HG03025 (cell line): ENCODE measurements at regions not wholly inside any gene's neighbourhood (a gene's known extent, or its start where the extent isn't known, plus 50 kb on each side); places are given as distances from the start of the nearest gene placed in this dataset.
"Not testable (repeated sequence)": the region's sequence is repeated elsewhere in the genome, so short reads cannot be mapped to it uniquely, and the experiment has no call there.

ENCODE experiments used
- ATAC-seq: cut with Tn5 transposase; IDR thresholded peaks from one replicate; pipeline ENCODE4 v1.9.1; 2021; ENCODE audit warnings: mild to moderate bottlenecking, moderate library complexity; ENCODE audit not compliant: unreplicated experiment, low FRiP score

DNA sequence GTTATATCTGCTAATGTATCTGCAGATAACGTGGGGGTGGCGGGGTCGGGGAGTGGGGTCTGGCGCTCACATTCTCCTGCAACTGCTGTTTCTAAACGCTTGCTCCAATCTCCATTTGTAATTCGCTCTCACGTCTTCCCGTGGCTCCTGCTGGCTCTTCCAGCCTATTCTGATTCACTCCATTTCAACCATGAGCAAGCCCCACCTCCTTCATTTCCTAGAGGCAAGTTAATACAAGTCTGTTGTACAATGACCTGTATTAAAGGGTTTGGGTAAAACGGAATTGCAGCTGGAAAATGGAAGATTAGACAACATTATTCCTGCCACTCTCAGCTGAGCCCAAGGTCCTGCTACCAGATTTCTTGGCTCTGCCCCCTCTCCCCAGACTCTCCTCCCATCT, 132.3 kb downstream of the CSNK2A3 start:
- ATAC-seq = no peak

DNA sequence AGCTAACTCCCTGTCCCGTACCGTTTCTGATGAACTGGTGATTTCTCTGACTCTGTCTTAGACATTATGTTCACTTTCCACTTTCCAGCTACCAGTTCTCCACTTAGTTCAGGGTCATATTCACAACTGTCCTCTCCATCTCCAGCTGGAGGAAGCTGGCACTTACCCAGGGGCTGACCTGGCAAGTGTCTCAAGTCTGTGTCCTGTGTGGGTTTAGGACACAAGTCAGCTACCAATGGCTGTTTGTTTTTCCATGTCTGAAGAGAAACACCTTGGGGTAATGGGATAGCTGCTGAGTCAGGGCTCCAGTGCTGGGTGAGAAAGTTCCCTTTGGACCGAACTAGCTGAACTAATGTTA, 134.4 kb downstream of the CSNK2A3 start:
- no peak for ATAC-seq

DNA sequence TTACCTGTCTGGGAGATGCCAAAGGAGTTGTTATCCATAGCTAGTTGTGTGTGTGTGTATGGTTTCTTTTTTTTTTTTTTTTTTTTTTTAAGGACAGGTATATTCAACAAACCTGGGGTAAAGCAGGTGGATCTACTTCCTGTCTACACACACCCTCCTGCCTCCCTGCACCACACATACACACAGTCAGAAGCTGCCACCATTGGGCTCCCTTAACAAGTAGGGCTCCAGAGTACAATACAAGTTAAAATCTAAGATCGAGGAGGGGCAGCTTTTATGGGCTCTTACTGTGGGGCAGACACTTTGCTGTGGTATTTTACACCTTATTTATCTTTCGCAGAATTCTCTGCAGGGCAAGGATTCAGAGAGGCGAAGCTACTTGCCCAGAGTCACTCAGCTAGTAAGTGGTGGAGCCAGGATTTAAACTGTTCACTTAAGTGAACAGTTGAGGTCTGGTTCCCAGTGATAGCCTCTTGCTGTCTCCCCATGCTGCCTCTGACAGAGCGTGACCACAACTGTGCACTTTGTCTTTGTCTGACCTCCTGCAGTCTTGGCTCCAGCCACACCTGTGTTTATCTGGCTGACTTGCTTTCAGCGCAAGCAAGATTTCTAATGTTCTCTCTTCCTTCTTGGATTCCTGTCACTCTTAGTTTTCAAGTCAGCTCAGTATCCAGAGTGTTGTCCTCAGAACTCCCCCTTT, 135.0 kb downstream of the CSNK2A3 start:
- ATAC-seq = no peak

DNA sequence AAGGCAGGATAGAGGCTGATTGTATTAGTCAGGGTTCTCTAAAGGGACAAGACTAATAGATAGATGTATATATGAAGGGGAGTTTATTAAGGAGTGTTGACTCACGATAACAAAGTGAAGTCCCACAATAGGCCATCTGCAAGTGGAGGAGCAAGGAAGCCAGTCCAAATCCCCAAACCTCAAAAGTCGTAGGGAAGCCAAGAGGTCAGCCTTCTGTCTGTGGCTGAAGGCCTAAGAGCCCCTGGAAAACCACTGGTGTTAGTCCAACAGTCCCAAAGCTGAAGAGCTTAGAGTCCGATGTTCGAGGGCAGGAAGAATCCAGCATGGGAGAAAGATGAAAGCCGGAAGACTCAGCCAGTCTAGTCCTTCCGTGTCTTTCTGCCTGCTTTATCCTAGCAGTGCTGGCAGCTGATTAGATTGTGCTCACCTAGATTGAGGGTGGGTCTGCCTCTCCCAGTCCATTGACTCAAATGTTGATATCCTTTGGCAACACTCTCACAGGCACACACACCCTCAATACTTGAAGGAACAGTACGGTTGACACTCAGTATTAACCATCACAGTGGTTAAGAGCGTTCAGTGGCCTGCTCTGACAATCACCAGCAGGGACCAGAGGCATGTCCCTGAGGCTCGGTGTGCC, 135.6 kb downstream of the CSNK2A3 start:
- no peak for ATAC-seq

DNA sequence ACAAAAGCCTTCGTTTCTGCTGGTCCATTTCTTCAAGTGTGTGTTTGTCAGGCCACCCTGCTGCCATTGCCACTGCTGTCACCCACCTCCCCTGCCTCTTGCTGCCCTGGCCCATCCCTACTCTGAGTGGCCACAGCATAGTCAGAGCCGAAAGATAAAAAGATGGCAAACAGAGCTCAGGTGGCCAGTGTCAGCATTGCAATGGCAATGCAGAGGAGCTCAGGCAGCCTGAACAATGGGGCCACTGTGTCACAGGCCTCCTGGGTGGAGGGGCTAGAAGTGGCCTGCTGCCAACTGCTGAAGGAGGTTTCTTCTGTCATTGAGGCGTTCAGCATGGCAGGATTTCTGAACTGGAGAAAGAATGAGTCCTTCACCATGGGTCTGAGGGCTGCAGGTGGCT, 137.1 kb downstream of the CSNK2A3 start:
- no peak for ATAC-seq

DNA sequence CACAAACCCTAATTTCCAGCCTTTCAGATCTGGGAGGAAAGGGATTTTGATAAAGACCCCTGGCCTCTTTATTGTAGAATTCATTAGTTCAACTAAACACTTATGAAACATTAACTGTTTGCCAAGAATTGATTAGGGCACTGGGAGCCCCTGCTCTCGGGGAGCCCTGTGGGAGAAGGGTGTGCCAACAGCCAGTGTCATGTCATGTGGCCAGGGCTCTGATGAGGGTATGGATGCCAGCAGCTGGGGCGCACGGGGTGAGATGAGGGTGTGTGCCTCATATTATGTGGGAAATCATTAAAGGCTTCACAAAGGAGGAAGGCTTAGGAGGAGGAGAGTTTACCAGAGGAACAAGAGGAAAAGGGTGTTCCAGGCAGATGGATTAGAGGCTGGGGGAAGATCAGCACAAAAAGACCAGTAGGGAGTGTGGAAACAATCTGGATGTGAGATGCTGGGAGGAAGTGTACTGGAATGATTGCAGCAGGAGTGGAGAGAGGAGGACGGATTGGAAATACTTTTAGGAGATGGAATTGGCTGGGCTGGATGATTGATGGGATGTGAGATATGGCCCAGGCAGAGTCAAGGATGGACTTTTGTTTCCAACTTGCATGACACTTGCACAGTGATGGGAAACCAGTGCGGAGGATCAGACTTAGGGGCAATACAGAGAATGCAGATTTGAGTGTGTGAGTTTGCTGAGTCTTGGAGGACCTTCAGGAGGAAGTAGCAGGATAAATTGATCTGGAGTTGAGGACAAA, 137.8 kb downstream of the CSNK2A3 start:
- no peak for ATAC-seq

DNA sequence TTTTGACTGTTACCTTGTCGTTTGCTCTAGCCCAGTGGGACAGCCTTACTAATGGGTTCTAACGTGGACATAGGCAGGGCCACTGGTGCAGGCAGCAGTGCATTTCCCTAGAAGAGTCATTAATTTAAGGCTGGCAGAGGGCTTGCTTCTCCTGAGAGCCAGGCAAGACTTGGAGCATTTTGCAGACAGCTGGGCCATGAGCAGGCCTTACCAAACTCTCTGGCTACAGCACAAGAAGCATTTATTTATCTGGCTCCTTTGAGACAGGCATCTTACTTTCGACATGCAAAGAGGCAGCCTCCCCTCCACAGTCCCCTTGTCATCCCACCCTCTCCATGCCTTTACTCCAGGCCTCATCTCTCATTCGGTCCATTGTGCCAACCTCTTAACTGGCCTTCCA, 139.9 kb downstream of the CSNK2A3 start:
- no peak for ATAC-seq

DNA sequence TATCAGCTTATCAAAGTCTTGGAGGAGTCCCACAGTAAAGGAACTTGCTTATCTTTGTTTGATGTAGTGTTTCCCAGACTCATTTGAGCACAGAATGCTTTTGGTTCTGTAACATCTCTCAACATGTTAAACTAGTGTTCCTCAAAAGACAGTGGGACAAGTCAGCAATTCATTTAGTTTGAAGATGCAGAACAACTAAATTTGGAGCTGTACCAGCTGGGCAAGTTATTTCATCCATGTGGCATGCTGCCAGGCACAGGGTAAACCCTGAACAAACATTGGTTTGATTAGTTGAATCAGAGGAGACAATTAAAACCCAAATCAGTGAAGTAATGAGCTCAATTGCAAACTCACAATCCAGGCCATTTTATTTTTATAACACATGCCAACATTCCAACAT, 141.2 kb downstream of the CSNK2A3 start:
- no peak for ATAC-seq

DNA sequence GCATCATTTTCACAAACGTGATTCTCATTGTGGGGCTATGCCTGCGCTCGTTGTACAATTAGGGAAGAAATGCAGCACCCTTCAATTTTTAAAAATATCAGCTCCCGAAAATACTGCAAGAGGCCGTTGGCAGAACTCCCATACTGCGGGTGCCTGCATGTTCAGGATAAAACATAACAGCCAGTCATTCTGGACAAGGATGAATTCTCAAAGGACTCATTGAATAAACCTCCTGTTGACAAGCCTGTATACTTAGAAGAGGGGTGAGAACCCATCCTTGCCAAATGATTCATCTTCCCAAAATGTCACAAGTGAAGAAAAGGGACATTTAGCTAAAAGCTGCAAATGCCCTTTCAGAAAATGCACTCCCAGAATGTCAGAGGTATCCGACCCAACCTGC, 141.9 kb downstream of the CSNK2A3 start:
- no peak for ATAC-seq

DNA sequence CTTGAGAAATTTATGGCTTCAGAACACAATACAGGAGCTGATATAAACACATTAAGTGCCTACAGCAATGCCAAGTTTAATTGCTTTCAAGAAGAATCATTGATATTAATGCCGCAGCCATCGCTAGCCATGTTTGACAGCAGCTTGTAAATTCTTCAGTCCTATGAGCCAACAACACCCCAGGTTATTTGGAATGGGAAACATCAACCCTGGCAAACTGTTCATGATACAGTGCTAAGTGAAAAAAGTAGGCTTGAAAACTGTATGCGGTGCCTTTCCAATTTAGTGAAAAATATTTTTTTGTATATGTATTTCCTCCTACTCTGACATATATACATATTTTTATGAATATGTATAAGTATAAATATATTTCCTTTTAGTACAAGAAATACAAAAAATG, 142.6 kb downstream of the CSNK2A3 start:
- no peak for ATAC-seq

DNA sequence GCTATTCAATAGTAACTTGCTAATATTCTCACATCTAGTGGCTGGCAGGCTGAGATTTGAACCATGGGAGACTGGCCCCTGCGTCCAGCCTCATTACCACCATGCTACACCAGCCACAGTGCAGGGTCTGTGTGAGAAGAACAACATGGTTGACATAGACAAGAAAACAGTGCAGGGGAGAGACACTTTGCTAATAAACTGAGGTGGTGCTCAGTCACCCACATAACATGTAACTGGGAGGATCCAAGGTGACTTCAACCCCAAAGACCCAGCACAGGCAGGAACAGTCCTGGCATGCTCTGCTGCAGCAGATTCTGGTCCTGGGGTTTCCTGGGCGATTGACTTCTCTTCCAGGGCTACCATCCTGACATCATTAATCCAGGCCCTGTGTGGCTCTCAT, 143.1 kb downstream of the CSNK2A3 start:
- ATAC-seq = no peak

DNA sequence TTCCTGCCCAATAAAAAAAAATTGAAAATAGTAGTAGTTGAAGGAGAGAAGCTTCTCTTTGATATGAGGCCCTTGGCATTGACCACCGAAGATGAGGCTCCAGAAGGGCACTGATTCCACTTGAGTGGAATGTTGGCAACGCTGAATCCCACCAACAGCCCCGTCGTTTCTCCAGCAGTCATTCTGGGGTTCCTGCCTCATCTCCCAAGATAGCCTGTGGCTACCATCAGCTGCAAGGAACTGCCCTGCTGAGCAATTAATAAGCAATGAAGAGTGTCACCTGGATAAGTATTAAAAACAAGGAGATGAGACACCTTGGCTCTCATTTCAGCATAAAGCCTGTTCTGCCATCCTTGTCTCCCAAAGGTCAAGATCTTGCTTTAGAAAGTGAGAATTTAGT, 144.1 kb downstream of the CSNK2A3 start:
- no peak for ATAC-seq

DNA sequence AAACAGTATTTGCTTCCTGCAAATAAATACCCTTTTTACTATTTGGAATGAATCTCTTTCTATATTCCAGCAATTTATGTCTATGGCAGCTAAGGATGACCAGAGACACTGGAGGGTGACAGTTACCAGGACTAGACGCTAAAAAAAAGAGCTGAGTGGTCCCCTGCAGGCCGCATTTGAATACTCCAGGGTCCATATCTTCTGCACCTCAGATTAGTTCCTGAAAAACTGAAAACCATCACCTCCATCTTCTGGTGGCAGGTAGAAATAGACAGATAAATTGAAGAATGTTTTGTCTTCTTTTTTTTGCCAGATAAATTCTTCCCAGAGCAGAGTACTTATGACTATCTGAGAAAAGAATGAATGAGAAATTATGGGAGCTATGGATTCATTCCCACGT, 145.6 kb downstream of the CSNK2A3 start:
- no peak for ATAC-seq

DNA sequence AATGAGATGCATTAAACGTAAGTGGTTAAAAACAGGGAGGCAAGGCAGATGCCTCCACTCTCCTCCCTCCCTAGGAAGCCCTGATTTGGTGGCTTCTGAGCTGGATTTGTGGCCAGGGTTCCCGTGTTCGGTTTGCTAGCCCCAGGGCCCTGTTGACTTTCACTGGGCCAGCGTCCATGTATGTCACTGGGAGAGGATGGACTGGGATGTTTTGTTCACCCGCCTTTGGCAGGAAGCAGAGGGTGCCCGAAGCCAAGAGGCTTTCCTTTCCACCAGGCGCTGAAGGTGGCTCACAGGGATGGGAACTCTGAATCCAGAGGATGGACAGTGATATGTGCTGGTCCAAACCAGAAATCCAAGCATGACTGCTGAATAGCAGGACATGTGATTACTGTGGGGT, 146.6 kb downstream of the CSNK2A3 start:
- ATAC-seq = no peak

DNA sequence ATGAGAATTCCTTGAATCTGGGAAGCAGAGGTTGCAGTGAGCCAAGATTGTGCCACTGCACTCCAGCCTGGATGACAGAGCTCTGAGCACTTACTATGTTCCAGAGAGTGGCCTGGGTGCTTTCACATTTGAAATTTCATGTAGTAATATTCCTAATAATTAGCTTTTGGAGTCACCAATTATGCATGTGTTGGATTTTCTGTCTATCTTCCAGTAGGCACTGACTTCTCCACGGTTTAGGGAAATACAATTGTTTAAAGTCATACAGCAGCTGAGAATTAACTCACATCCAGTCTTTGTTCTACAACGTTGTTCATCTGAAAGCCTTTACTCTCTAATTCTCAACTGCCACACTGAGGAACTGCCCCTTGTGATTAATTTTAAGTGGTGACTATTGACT, 150.2 kb downstream of the CSNK2A3 start:
- no peak for ATAC-seq

DNA sequence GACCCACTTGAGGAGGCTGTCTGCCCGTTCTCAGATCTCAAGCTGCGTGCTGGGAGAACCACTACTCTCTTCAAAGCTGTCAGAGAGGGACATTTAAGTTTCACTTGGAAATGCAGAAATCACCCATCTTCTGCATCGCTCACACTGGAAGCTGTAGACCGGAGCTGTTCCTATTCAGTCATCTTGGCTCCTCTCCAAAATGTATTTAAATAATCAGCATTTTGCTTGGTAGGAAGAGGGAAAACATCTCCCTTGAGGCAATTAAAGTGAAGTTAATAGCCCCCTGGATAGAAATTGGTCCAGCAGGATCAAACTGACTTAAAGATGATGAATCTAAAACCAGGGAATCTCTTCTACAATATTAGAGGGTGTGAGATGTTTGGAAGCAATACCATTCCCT, 151.7 kb downstream of the CSNK2A3 start:
- not testable (repeated sequence) for ATAC-seq

DNA sequence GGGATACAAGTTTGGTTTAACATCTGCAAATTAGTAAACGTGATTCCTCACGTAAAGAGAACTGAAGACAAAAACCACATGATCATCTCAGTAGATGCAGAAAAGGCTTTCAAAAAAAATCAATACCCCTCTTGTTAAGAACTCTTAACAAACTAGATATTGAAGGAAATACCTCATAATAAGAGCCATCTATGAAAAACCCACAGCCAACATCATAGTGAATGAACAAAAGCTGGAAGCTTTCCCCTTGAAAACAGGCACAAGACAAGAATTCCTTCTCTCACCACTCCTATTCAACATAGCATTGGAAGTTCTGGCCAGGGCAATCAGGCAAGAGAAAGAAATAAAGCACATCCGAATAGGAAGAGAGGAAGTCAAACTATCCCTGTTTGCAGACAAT, 160.5 kb downstream of the CSNK2A3 start:
- ATAC-seq = no peak

DNA sequence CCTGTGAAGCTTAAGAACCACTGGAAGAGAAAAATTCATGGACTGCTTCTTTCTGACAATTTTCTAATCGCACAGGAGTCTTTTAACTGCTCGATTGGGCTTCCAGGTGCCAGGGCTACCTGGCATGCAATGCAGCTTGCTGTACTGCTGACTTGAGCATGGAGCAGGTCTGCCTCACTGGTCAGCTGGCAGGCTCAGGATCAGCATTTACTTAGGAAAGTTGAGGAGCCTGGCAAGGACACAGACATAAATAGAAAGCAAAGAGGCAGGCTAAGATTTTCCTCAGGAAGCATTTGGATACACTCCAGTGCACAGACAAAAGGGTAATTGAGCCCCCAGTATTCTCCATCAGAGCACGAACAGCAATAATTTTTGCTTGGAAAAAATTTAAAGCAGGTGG, 163.5 kb downstream of the CSNK2A3 start:
- no peak for ATAC-seq

DNA sequence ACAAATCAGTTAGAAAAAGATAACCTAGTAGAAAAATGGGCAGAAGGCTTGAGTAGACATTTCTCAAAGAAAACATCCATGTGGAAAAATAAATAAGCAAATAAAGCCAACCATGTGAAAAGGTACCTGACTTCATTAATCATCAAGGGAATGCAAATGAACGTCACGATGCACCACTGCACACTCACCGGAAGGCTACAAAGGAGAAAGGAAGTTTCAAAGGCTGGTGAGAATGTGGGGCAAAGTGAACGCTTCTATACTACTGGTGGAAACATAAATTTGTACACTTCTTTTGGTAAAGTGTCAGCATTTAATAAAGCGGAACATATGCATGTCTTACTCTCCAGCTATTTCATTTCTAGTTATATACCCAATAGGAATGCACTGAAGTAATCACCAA, 166.8 kb downstream of the CSNK2A3 start:
- ATAC-seq = no peak

DNA sequence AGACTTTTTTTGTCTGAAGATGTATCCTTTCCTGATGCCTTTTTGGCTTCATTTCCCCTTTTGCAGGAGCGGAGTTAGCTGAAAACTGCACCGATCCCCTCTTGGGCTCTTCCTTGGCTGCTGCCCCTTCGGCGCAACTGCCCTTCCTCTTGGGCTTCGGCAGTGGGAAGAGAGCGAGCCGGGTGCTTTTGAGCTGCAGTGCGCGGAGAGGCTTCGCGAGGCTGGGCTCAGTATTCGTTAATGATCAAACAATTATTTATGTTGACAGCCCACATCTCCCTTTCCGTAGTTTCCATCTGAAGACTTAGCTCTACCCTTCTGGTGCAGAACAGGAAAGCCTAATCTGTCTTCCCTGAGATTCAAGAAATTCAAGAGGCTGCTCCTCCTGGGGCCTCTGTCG, 170.8 kb downstream of the CSNK2A3 start:
- ATAC-seq = no peak

DNA sequence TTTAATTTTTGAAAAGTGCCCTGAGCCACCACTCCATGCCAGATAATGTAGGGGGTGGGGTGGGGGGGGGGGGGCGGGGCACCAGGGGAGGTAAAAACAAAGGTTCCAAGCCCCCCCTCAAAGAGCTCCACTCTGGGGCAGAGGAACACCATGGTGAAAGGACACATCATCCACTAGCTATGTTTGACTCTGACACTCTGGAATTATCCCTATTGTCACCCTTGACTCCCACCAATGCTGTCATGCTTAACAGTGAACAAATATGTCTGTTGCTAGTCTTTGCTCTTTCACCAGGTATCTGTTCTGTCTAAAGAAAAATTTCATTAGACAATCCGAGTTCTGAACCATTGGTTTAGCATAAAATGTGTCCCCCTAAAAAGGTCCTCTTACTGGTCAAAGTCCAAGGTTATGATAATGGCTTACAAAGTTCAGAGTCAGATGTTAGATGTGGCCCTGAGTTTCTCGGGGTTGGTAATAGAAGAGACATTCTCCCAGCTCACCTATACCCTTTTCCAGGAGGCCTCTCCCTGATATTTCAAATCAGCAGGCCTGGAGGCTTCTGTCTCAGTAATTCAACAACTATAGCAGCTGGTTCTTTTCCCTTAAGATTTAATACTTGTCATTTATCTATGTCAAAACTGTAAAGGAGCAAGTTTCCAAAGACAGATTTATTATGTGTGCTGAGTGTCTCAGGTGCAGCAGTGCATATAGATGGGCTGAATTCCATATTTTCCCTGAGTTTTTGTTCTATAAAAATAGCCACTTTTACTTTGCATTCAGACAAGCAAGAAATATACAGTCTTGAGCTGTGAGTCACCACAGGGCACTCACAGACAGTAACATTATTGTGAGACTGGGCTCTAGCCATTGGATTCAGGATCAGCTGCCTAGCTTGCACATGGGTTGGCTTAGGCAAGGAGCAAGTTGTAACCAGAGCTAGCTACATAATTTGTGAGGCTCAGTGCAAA, 174.1 kb downstream of the CSNK2A3 start:
- no peak for ATAC-seq
